ENCODE measurements at regions not wholly inside any gene's neighbourhood (a gene's known extent, or its start where the extent isn't known, plus 50 kb on each side); places are given as distances from the start of the nearest gene placed in this dataset.

DNA sequence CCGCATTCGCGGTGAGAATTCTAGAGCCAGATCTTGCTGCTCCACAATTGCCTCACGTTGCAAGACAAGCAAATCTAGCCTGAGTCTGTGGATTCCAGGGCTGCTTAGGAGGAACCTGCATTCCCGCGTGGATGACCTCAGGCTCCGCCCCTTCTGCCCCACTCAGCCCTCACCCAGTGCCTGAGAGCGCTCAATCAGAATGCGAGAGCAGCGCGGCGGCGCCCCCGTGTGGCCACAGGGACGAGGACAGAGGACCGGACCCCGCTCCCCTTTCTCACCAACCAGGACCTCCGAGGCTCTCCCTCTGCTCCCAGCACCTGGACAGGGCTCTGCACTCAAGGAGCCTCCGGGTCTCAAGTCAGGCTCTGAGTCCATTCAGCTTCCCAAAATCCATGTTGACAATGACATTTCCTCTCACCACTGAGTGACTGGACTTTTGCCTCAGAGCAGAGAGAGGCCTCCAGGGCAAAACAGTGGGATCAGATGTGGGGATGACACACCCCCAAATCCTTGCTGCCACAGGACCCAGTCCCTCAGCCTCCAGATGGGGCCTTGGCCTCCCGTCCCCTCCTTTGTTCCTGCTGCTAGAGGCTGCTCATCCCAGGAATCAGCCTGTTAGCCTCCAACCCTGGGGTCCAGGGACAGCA, 52.0 kb downstream of the RPP21 start:
- peak; percentile 75 for DNase-seq

DNA sequence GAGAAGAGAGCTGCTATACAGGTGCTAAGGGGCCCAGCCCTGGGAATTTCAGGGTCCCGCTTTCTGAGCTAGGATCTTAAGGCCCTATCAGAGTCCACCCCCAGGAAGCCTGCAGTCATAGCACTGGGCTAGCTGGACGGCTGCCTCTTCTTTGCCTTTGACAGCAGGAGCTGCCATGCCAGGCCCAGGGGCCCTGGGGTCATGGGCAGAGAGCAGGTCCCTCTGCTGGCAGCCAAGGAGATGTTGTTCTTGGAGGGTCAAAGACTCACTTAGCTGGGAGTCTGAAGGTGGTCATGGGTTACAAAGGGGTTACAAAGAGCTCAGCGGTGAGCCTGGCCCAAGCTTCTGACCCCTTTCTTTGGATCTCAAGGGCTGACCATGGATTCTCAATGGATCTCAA, 52.7 kb downstream of the RPP21 start:
- DNase-seq = no peak

DNA sequence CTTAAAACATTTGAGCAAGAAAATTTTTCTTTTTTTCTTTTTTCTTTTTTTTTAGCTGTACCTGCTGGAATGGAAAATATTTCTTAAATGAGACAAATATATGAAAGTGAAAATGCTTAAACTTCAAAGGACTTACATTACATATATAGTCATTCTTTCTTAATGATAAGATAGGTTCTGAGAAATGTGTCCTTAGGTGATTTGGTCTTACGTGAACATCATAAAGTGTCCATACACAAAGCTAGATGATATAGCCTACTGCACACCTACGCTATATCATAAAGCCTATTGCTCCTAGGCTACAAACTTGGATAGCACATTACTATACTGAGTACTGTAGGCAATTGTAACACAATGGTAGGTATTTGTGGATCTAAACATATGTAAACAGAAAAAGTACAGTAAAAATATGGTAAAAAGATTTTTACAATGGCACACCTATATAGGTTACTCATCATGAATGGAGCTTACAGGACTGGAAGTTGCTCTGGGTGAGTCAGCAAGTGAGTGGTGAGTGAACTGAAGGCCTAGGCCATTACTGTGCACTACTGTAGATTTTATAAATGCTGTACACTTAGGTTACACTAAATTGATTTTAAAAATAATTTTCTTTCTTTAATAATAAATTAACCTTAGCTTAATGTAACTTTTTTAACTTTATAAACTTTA, 54.6 kb downstream of the RPP21 start:
- no peak for DNase-seq

DNA sequence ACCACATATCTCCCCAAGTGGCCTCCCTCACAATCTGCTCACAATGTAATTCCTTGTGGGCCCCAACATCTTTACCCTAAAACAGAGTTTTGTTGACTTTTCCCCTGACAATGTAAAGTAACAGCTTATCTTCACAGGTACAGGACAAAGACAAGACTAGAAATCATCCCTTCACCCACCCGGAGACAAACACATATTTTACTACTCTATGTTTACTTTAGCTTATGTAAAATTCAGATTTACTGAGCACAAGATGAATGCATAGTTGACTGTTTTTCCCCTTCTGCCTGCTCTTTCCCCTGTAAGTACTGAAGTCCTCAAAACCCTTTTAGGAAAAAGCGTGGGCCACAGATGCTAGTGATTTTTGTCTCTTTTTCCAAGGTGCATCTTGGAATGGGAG, 61.0 kb downstream of the RPP21 start:
- DNase-seq = no peak

DNA sequence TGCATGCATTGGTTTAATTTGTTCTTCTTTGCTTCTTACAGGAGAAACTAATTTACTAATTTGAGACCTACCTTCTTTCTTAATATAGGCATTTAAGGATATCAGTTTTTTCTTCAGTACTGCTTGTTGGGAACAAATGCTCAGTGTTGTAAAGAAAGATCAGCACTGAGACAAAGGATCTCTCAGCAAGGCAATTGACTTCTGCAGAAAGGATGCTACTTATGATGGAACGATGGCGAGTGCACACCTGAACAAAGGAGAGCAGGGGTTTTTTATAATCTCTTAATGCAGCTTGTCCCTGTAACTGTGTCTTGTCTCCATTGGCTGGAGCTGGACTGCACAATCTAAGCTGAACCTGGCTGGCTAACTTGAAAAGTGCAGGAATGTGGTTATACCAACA, 64.2 kb downstream of the RPP21 start:
- no peak for DNase-seq

DNA sequence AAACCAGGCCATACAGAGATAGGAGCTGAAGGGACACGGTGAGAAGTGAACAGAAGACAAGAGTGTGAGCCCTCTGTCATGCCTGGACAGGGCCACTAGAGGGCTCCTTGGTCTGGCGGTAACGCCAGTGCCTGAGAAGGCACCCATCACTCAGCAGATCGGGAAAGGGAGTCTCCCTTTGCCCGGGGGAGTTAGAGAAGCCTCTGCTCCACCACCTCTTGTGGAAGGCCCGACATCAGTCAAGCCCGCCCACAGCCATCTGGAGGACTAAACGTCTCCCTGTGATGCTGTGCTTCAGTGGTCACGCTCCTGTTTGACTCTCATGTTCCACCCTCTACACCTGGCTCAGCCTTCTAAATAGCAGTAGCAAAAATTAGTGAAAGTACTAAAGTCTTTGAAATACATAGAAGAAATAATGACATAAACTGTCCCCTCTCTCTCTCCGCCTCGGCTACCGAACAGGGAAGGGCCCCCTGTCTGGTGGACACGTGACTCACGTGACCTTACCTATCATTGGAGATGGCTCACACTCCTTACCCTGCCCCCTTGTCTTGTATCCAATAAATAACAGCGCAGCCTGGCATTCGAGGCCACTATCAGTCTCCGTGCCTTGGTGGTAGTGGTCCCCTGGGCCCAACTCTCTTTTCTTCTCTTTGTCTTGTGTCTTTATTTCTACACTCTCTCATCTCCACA, 66.7 kb downstream of the RPP21 start:
- peak; percentile 70 for DNase-seq

DNA sequence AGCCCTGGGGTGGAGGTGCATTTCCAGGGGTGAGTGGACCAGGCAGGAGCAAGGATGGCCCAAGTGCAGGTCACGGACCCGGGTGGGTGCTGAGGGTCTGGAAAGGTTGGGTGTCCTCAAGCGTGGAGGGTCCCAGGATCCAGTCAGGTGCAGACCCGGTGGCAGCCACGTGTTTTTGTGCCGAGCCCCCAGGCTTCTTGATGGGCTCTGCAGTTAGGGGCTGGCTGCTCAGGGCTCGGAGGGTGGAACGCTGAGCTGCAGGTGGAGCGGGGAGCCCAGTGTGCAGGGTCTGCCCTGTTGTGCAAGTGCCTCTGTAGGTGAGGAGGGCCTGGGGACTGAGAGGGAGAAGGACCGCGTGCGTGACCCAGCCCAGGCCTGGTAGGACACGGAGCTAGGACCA, 70.9 kb upstream of the HLA-E start:
- DNase-seq = no peak

DNA sequence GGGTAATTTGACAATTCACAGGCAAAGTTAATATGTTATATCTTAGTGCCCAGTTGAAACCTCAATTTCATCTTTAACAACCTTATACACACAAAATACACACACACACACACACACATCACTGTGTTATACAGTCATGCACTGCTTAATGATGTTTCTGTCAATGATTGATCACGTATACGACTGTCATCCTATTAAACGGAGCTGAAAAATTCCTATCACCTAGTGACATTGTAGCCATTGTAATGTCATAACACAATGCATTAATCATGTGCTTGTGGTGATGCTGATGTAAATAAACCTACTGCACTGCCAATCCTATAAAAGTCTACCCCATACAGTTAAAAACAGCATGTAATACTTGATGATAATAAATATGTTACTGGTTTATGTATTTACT, 64.8 kb upstream of the HLA-E start:
- DNase-seq = no peak

Measured in CD4-positive, alpha-beta T cell treated with Interleukin-4 for 4 hours (primary cell).